K562 (cell line): ENCODE measurements at regions not wholly inside any gene's neighbourhood (a gene's known extent, or its start where the extent isn't known, plus 50 kb on each side); places are given as distances from the start of the nearest gene placed in this dataset.

Source experiments
- ADNP ChIP-seq: fragments of 200-800 bp; sonication (Bioruptor generic); IDR thresholded peaks from 2 replicates; pipeline ENCODE4 v1.6.1; 2016; ENCODE audit warnings: missing genetic modification characterization, missing compliant biosample characterization
- ARID1B ChIP-seq: fragments of 450-650 bp; IDR thresholded peaks from 2 replicates; pipeline ENCODE4 v1.6.1; 2016; ENCODE audit warnings: antibody characterized with exemption, mild to moderate bottlenecking, inconsistent platforms
- BCLAF1 ChIP-seq, 2 experiments: fragments of 450-650 bp in 1 of 2; IDR thresholded peaks; 2 replicates each; pipeline ENCODE4 v1.6.1; 2011 to 2017; ENCODE audit warnings: low read depth in 2 of 2, antibody characterized with exemption in 1 of 2, borderline replicate concordance in 1 of 2, low read length in 1 of 2, mild to moderate bottlenecking in 1 of 2, mixed read lengths in 1 of 2; ENCODE audit not compliant: control insufficient read depth in 1 of 2
- CREB3 ChIP-seq: fragments of 450-650 bp; conservative IDR thresholded peaks from 2 replicates; pipeline ENCODE4 v1.6.1; 2016; ENCODE audit warnings: missing genetic modification characterization, low read depth, mild to moderate bottlenecking, missing compliant biosample characterization, moderate library complexity
- CREM ChIP-seq: IDR thresholded peaks from 2 replicates; pipeline ENCODE4 v1.6.1; 2014; ENCODE audit warnings: antibody characterized with exemption, low read depth
- DPF2 ChIP-seq: fragments of 450-650 bp; IDR thresholded peaks from 2 replicates; pipeline ENCODE4 v1.6.1; 2016
- EHMT2 ChIP-seq: fragments of 450-650 bp; IDR thresholded peaks from 2 replicates; pipeline ENCODE4 v1.6.1; 2018; ENCODE audit warnings: antibody characterized with exemption
- ETV5 ChIP-seq: sonication (generic); formaldehyde crosslinking; IDR thresholded peaks from 2 replicates; pipeline ENCODE4 v1.4.0; 2020; ENCODE audit warnings: low read depth, mild to moderate bottlenecking, missing genetic modification reagents
- PATZ1 ChIP-seq: fragments of 250-450 bp; sonication (Bioruptor Pico); IDR thresholded peaks from 2 replicates; pipeline ENCODE4 v1.5.0; 2020; ENCODE audit warnings: mild to moderate bottlenecking, borderline replicate concordance
- PPARD ChIP-seq: fragments of 250-450 bp; sonication (Bioruptor Pico); IDR thresholded peaks from 2 replicates; pipeline ENCODE4 v1.8.0; 2022; ENCODE audit warnings: inconsistent platforms, mild to moderate bottlenecking, moderate library complexity
- PTBP1 ChIP-seq: fragments of 200-400 bp; formaldehyde crosslinking; IDR thresholded peaks from 2 replicates; pipeline ENCODE4 v1.6.1; 2017; ENCODE audit warnings: low read depth, low read length
- SETDB1 ChIP-seq: IDR thresholded peaks from one replicate; pipeline ENCODE4 v1.6.1; 2012; ENCODE audit warnings: low read length, control low read depth, inconsistent platforms
- SMARCA4 ChIP-seq: fragments of 450-650 bp; IDR thresholded peaks from 2 replicates; pipeline ENCODE4 v1.6.1; 2016
- SPI1 ChIP-seq: IDR thresholded peaks from 2 replicates; pipeline ENCODE4 v1.6.1; 2011; ENCODE audit warnings: low read depth, low read length, control low read depth, borderline replicate concordance
- ZNF24 ChIP-seq: fragments of 450-650 bp; IDR thresholded peaks from 2 replicates; pipeline ENCODE4 v1.6.1; 2016
- ZNF407 ChIP-seq: fragments of 450-650 bp; IDR thresholded peaks from 2 replicates; pipeline ENCODE4 v1.6.1; 2016; ENCODE audit warnings: low read depth

- TF ChIP-seq ADNP (tag) (no peak), CREM (no peak), SMARCA4 (peak; percentile 46; the same call in 1 of the 2 replicates), PTBP1 (no peak), ZNF407 (no peak), EHMT2 (no peak), SETDB1 (no peak), BCLAF1 (IDR thresholded peaks at IDR 0.05; ENCODE audit: borderline replicate concordance in 1 of 2, control insufficient read depth in 1 of 2, low read depth in 2 of 2, low read length in 1 of 2) (no peak), CREB3 (no peak), ZNF24 (no peak), PATZ1 (CRISPR knock-in tag) (no peak), ETV5 (CRISPR knock-in tag) (no peak), SPI1 (no peak), PPARD (CRISPR knock-in tag) (no peak), ARID1B (peak; percentile 61), DPF2 (0 out of 2 replicates have a peak, but pooled peaks have one; percentile 35)
Measured at GRCh38 chr10:91564508-91564907, 68.4 kb downstream of the PPP1R3C start (continued).
